ENCODE measurements at regions not wholly inside any gene's neighbourhood (a gene's known extent, or its start where the extent isn't known, plus 50 kb on each side); places are given as distances from the start of the nearest gene placed in this dataset.

DNA sequence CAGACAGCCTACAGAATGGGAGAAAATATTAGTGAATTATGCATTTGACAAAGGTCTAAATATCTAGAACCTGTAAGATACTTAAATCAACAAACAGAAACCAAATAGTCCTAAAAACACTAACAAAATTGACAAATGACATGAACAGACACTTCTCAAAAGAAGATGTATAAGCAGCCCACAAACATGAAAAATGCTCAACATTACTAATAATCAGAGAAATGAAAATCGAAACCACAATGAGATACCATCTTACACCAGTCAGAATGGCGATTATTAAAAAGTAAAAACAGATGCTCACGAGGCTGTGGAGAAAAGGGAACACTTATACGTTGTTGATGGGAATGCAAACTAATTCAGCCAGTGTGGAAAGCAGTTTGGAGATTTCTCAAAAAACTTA, 1186.8 kb downstream of the DTWD2 start:
- no peaks in the 10 kb centered on the region for H3K4me1 ChIP-seq
- no peaks in the 10 kb centered on the region for H3K36me3 ChIP-seq
- no peaks in the 10 kb centered on the region for H3K9me3 ChIP-seq
- no peak for TF ChIP-seq POLR2AphosphoS5 (IDR thresholded peaks at IDR 0.05)
- TF ChIP-seq EP300 (IDR thresholded peaks at IDR 0.05), result no peak
- TF ChIP-seq POLR2A (IDR thresholded peaks at IDR 0.05), result no peak
- TF ChIP-seq, protein P1, sequence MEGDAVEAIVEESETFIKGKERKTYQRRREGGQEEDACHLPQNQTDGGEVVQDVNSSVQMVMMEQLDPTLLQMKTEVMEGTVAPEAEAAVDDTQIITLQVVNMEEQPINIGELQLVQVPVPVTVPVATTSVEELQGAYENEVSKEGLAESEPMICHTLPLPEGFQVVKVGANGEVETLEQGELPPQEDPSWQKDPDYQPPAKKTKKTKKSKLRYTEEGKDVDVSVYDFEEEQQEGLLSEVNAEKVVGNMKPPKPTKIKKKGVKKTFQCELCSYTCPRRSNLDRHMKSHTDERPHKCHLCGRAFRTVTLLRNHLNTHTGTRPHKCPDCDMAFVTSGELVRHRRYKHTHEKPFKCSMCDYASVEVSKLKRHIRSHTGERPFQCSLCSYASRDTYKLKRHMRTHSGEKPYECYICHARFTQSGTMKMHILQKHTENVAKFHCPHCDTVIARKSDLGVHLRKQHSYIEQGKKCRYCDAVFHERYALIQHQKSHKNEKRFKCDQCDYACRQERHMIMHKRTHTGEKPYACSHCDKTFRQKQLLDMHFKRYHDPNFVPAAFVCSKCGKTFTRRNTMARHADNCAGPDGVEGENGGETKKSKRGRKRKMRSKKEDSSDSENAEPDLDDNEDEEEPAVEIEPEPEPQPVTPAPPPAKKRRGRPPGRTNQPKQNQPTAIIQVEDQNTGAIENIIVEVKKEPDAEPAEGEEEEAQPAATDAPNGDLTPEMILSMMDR (IDR thresholded peaks at IDR 0.05), result no peak
- H3K4me3 ChIP-seq, result no peak overlapping the region
- no peaks in the 10 kb centered on the region for H3K27me3 ChIP-seq
- no peak for DNase-seq (ENCODE audit: low spot score in 2 of 2)
- no peak overlapping the region for H3K27ac ChIP-seq
- 91% methylated on average over 4 of the region's 4 CpGs for WGBS

DNA sequence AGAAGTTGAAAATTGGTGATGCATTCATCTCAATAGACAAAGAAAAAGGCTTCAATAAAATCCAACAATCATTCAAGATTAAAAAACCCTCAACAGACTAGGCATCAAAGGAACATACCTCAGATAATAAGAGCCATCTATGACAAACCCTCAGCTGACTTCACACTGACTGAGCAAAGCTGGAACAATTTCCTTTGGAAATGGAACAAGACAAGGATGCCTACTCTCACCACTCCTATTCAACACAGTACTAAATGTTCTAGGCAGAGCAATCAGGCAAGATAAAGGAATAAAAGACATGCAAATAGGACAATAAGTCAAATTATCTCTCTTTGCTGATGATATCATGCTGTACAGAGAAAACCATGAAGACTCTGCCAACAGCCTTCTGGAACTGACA, 1188.1 kb downstream of the DTWD2 start:
- Histone ChIP-seq H3K36me3 (no peaks in the 10 kb centered on the region), H3K27me3 (no peaks in the 10 kb centered on the region), H3K27ac (no peak overlapping the region), H3K4me3 (no peak overlapping the region), H3K9me3 (no peaks in the 10 kb centered on the region), H3K4me1 (no peaks in the 10 kb centered on the region)
- TF ChIP-seq EP300 (IDR thresholded peaks at IDR 0.05), result no peak
- peak in 1 of 3 donors; percentile 57 for TF ChIP-seq POLR2AphosphoS5 (IDR thresholded peaks at IDR 0.05)
- TF ChIP-seq, protein P1 (IDR thresholded peaks at IDR 0.05), result no peak
- no peak for TF ChIP-seq POLR2A (IDR thresholded peaks at IDR 0.05)
- DNase-seq (ENCODE audit: low spot score in 2 of 2), result no peak

- 93% methylated on average over 3 of the region's 3 CpGs for WGBS
- no peak for DNase-seq (ENCODE audit: low spot score in 2 of 2)
Measured at GRCh38 chr5:117794847-117795246, 1193.5 kb downstream of the DTWD2 start.

GRCh38 chr5:117793963-117794362, 1194.4 kb downstream of the DTWD2 start:
- H3K36me3 ChIP-seq, result no peaks in the 10 kb centered on the region
- TF ChIP-seq, protein P1 (IDR thresholded peaks at IDR 0.05), result no peak
- TF ChIP-seq EP300 (IDR thresholded peaks at IDR 0.05), result no peak
- no peak for TF ChIP-seq POLR2A (IDR thresholded peaks at IDR 0.05)
- no peak for TF ChIP-seq POLR2AphosphoS5 (IDR thresholded peaks at IDR 0.05)
- no peaks in the 10 kb centered on the region for H3K27me3 ChIP-seq
- 65% methylated on average over 5 of the region's 5 CpGs for WGBS
- H3K4me3 ChIP-seq, result no peak overlapping the region
- H3K27ac ChIP-seq, result no peak overlapping the region
- H3K9me3 ChIP-seq, result no peaks in the 10 kb centered on the region
- no peak for DNase-seq (ENCODE audit: low spot score in 2 of 2)
- H3K4me1 ChIP-seq, result no peaks in the 10 kb centered on the region

More at GRCh38 chr5:117794847-117795246, 1193.5 kb downstream of the DTWD2 start:
- no peak for TF ChIP-seq POLR2AphosphoS5 (IDR thresholded peaks at IDR 0.05)
- TF ChIP-seq, protein P1 (IDR thresholded peaks at IDR 0.05), result no peak
- TF ChIP-seq EP300 (IDR thresholded peaks at IDR 0.05), result no peak
- Histone ChIP-seq H3K4me3 (no peak overlapping the region), H3K36me3 (no peaks in the 10 kb centered on the region), H3K4me1 (no peaks in the 10 kb centered on the region), H3K9me3 (no peaks in the 10 kb centered on the region), H3K27ac (no peak overlapping the region), H3K27me3 (no peaks in the 10 kb centered on the region)

- H3K4me1 ChIP-seq, result no peaks in the 10 kb centered on the region
- no peaks in the 10 kb centered on the region for H3K9me3 ChIP-seq
- no peaks in the 10 kb centered on the region for H3K36me3 ChIP-seq
- 59% methylated on average over 1 of the region's 1 CpG for WGBS
- H3K4me3 ChIP-seq, result no peak overlapping the region
- H3K27ac ChIP-seq, result no peak overlapping the region
- TF ChIP-seq, protein P1 (IDR thresholded peaks at IDR 0.05), result no peak
- no peak for TF ChIP-seq POLR2A (IDR thresholded peaks at IDR 0.05)
- TF ChIP-seq POLR2AphosphoS5 (IDR thresholded peaks at IDR 0.05), result no peak
- TF ChIP-seq EP300 (IDR thresholded peaks at IDR 0.05), result no peak
- H3K27me3 ChIP-seq, result no peaks in the 10 kb centered on the region
- no peak for DNase-seq (ENCODE audit: low spot score in 2 of 2)
Measured at GRCh38 chr5:117792476-117792875, 1195.9 kb downstream of the DTWD2 start.
